HEK293 (cell line): ENCODE measurements at regions not wholly inside any gene's neighbourhood (a gene's known extent, or its start where the extent isn't known, plus 50 kb on each side); places are given as distances from the start of the nearest gene placed in this dataset.

Source experiments
- CTCF ChIA-PET: fragments of 350-600 bp; formaldehyde crosslinking; extraction: SDS; loops from one replicate; lab custom pipeline; 2021; ENCODE audit warnings: antibody characterized with exemption; lab: Yijun Ruan, JAX
- POLR2A ChIA-PET: fragments of 300-600 bp; formaldehyde crosslinking; extraction: SDS; loops from one replicate; lab custom pipeline; 2020; ENCODE audit warnings: antibody characterized with exemption, inconsistent platforms; lab: Yijun Ruan, JAX
- H3K27ac ChIP-seq: fragments of 200-500 bp; sonication (Bioruptor generic); 2 replicates; pipeline ENCODE4 v1.5.1; 2014; ENCODE audit warnings: low read depth, low read length, control low read depth, inconsistent platforms; ENCODE audit errors: extremely low read depth
- H3K36me3 ChIP-seq, 2 experiments: fragments of 200-500 bp in 1 of 2; sonication (Bioruptor generic) in 1 of 2; 1 replicate in 1 of 2; 2 replicates in 1 of 2; pipeline ENCODE4 v1.5.1; 2014 to 2017; ENCODE audit warnings: inconsistent platforms in 2 of 2, low read length in 2 of 2; ENCODE audit not compliant: control insufficient read depth in 2 of 2, insufficient read depth in 1 of 2
- H3K4me1 ChIP-seq: fragments of 200-500 bp; sonication (Bioruptor generic); 2 replicates; pipeline ENCODE4 v1.5.1; 2014; ENCODE audit warnings: mild to moderate bottlenecking, low read length, inconsistent platforms; ENCODE audit not compliant: control insufficient read depth, insufficient read depth
- H3K4me3 ChIP-seq: 2 replicates; pipeline ENCODE4 v1.5.1; 2011; ENCODE audit warnings: low read depth, mild to moderate bottlenecking, control low read depth, low read length, moderate library complexity
- H3K9me3 ChIP-seq: fragments of 200-500 bp; sonication (Bioruptor generic); 2 replicates; pipeline ENCODE4 v1.5.1; 2014; ENCODE audit warnings: low read depth, low read length, inconsistent platforms; ENCODE audit not compliant: control insufficient read depth, insufficient read depth
- GLIS2 ChIP-seq: fragments of 450-650 bp; formaldehyde crosslinking; IDR thresholded peaks from 2 replicates; pipeline ENCODE4 v1.5.1; 2016; ENCODE audit warnings: missing biosample characterization, missing genetic modification characterization
- MZF1 ChIP-seq: fragments of 450-650 bp; formaldehyde crosslinking; IDR thresholded peaks from 2 replicates; pipeline ENCODE4 v1.5.1; 2017; ENCODE audit warnings: missing biosample characterization, missing genetic modification characterization, borderline replicate concordance
- SP2 ChIP-seq: fragments of 450-650 bp; formaldehyde crosslinking; IDR thresholded peaks from 2 replicates; pipeline ENCODE4 v1.5.1; 2016; ENCODE audit warnings: missing biosample characterization, missing genetic modification characterization
- ZNF146 ChIP-seq: fragments of 450-650 bp; formaldehyde crosslinking; IDR thresholded peaks from 2 replicates; pipeline ENCODE4 v1.5.1; 2016; ENCODE audit warnings: missing biosample characterization, missing genetic modification characterization
- ZNF221 ChIP-seq: fragments of 450-650 bp; formaldehyde crosslinking; IDR thresholded peaks from 2 replicates; pipeline ENCODE4 v1.5.1; 2017; ENCODE audit warnings: missing biosample characterization, missing genetic modification characterization, borderline replicate concordance
- ZNF274 ChIP-seq, 2 experiments: fragments of 200-500 bp in 1 of 2; fragments of 450-650 bp in 1 of 2; sonication (Bioruptor generic) in 1 of 2; formaldehyde crosslinking in 1 of 2; IDR thresholded peaks; 2 replicates each; pipeline versions ENCODE4 v1.5.1 to v1.6.1; 2014 to 2016; ENCODE audit warnings: borderline replicate concordance in 1 of 2, inconsistent platforms in 1 of 2, low read length in 1 of 2, missing biosample characterization in 1 of 2, missing genetic modification characterization in 1 of 2
- ZNF514 ChIP-seq: fragments of 450-650 bp; formaldehyde crosslinking; IDR thresholded peaks from 2 replicates; pipeline ENCODE4 v1.5.1; 2016; ENCODE audit warnings: missing biosample characterization, missing genetic modification characterization
- ZNF558 ChIP-seq: fragments of 450-650 bp; formaldehyde crosslinking; IDR thresholded peaks from 2 replicates; pipeline ENCODE4 v1.5.1; 2016; ENCODE audit warnings: missing biosample characterization, missing genetic modification characterization
- ZNF626 ChIP-seq: fragments of 450-650 bp; sonication (Bioruptor Pico); formaldehyde crosslinking; IDR thresholded peaks from 2 replicates; pipeline ENCODE4 v1.5.1; 2018; ENCODE audit warnings: missing biosample characterization, missing genetic modification characterization, inconsistent platforms
- ZNF791 ChIP-seq: fragments of 450-650 bp; formaldehyde crosslinking; IDR thresholded peaks from 2 replicates; pipeline ENCODE4 v1.5.1; 2016; ENCODE audit warnings: missing biosample characterization, missing genetic modification characterization
- ZSCAN23 ChIP-seq: fragments of 450-650 bp; formaldehyde crosslinking; IDR thresholded peaks from 2 replicates; pipeline ENCODE4 v1.5.1; 2016; ENCODE audit warnings: missing biosample characterization, missing genetic modification characterization
- ZSCAN30 ChIP-seq: fragments of 450-650 bp; IDR thresholded peaks from 2 replicates; pipeline ENCODE4 v1.5.1; 2018; ENCODE audit warnings: missing biosample characterization, mild to moderate bottlenecking, missing genetic modification characterization, moderate library complexity
- TF ChIP-seq, protein P1 (sequence below): fragments of 450-650 bp; formaldehyde crosslinking; IDR thresholded peaks from 2 replicates; pipeline ENCODE4 v1.5.1; 2017; ENCODE audit warnings: missing biosample characterization, mild to moderate bottlenecking, missing genetic modification characterization, moderate library complexity
- TF ChIP-seq, protein P2 (sequence below): fragments of 450-650 bp; formaldehyde crosslinking; IDR thresholded peaks from 2 replicates; pipeline ENCODE4 v1.5.1; 2016; ENCODE audit warnings: missing biosample characterization, missing genetic modification characterization
- TF ChIP-seq, protein P3 (sequence below): fragments of 450-650 bp; formaldehyde crosslinking; IDR thresholded peaks from 2 replicates; pipeline ENCODE4 v1.5.1; 2016; ENCODE audit warnings: missing biosample characterization, missing genetic modification characterization
- TF ChIP-seq, protein P4 (sequence below): fragments of 450-650 bp; formaldehyde crosslinking; IDR thresholded peaks from 2 replicates; pipeline ENCODE4 v1.5.1; 2016; ENCODE audit warnings: missing biosample characterization, missing genetic modification characterization
- TF ChIP-seq, protein P5 (sequence below): fragments of 450-650 bp; formaldehyde crosslinking; IDR thresholded peaks from 2 replicates; pipeline ENCODE4; 2016; ENCODE audit warnings: missing biosample characterization, missing genetic modification characterization
- TF ChIP-seq, protein P6 (sequence below): fragments of 450-650 bp; formaldehyde crosslinking; IDR thresholded peaks from 2 replicates; pipeline ENCODE4 v1.5.1; 2016; ENCODE audit warnings: missing biosample characterization, missing genetic modification characterization, borderline replicate concordance
- TF ChIP-seq, protein P7 (sequence below): fragments of 450-650 bp; formaldehyde crosslinking; IDR thresholded peaks from 2 replicates; pipeline ENCODE4 v1.5.1; 2016; ENCODE audit warnings: missing biosample characterization, missing genetic modification characterization

DNA sequence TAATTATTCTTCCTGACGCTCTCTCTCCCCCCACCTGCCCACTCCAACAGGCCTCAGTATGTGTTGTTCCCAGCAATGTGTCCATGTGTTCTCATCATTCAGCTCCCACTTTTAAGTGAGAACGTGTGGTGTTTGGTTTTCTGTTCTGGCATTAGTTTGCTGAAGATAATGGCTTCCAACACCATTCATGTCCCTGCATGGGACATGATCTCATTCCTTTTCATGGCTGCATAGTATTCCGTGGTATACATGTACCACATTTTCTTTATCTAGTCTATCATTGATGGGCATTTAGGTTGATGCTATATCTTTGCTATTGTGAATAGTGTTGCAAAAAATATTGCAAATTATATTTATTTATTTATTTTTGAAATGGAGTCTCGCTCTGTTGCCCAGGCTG is 258.0 kb downstream of the TFAP2A start:
- Histone ChIP-seq H3K27ac (no peak overlapping the region), H3K36me3 (no peaks in the 10 kb centered on the region), H3K4me3 (no peak overlapping the region), H3K9me3 (no peaks in the 10 kb centered on the region), H3K4me1 (no peaks in the 10 kb centered on the region)
- ChIA-PET POLR2A (interaction anchor here (0.5 kb wide), 1 partner anchor 188 kb away, joined by 3 read pairs; no protein-coding TSS in a partner anchor), CTCF (interaction anchor here (0.6 kb wide), 1 partner anchor 74 kb away, joined by 3 read pairs; no protein-coding TSS in a partner anchor)
- TF ChIP-seq ZNF626 (tag by site-specific recombination) (no peak), ZSCAN23 (no peak), ZNF146 (tag by site-specific recombination) (peak; percentile 96), MZF1 (tag by site-specific recombination) (no peak), ZNF514 (tag by site-specific recombination) (no peak), ZNF791 (tag by site-specific recombination) (no peak)
- TF ChIP-seq, protein P1, sequence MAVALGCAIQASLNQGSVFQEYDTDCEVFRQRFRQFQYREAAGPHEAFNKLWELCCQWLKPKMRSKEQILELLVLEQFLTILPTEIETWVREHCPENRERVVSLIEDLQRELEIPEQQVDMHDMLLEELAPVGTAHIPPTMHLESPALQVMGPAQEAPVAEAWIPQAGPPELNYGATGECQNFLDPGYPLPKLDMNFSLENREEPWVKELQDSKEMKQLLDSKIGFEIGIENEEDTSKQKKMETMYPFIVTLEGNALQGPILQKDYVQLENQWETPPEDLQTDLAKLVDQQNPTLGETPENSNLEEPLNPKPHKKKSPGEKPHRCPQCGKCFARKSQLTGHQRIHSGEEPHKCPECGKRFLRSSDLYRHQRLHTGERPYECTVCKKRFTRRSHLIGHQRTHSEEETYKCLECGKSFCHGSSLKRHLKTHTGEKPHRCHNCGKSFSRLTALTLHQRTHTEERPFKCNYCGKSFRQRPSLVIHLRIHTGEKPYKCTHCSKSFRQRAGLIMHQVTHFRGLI (tag by site-specific recombination) = no peak
- TF ChIP-seq, protein P2, sequence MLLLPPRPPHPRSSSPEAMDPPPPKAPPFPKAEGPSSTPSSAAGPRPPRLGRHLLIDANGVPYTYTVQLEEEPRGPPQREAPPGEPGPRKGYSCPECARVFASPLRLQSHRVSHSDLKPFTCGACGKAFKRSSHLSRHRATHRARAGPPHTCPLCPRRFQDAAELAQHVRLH = 0 out of 2 replicates have a peak, but pooled peaks have one; percentile 19

DNA sequence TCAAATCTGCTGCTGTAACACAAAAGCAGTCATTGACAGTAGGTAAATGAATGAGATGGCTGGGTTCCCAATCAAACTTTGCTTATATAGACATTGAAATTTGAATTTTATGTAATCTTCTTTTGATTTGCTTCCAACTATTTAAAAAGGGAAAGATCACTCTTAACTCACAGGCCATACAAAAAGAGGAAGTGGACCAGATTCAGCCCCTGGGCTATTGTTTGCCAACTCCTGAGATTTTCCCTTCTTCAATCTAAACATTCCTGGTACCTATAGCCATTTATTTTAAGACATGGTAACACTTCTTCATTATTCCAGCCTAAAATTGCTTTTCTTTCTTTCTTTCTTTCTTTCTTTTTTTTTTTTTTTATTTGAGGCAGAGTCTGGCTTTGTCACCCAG is 260.6 kb downstream of the TFAP2A start:
- no peaks in the 10 kb centered on the region for H3K4me1 ChIP-seq
- ChIA-PET CTCF (no interaction called here), POLR2A (no interaction called here)
- no peak overlapping the region for H3K27ac ChIP-seq
- TF ChIP-seq, protein P3, sequence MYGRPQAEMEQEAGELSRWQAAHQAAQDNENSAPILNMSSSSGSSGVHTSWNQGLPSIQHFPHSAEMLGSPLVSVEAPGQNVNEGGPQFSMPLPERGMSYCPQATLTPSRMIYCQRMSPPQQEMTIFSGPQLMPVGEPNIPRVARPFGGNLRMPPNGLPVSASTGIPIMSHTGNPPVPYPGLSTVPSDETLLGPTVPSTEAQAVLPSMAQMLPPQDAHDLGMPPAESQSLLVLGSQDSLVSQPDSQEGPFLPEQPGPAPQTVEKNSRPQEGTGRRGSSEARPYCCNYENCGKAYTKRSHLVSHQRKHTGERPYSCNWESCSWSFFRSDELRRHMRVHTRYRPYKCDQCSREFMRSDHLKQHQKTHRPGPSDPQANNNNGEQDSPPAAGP (tag by site-specific recombination) = no peak
- TF ChIP-seq, protein P4, sequence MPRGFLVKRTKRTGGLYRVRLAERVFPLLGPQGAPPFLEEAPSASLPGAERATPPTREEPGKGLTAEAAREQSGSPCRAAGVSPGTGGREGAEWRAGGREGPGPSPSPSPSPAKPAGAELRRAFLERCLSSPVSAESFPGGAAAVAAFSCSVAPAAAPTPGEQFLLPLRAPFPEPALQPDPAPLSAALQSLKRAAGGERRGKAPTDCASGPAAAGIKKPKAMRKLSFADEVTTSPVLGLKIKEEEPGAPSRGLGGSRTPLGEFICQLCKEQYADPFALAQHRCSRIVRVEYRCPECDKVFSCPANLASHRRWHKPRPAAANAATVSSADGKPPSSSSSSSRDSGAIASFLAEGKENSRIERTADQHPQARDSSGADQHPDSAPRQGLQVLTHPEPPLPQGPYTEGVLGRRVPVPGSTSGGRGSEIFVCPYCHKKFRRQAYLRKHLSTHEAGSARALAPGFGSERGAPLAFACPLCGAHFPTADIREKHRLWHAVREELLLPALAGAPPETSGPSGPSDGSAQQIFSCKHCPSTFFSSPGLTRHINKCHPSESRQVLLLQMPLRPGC (tag by site-specific recombination) = no peak
- TF ChIP-seq ZNF274 (IDR thresholded peaks at IDR 0.05; ENCODE audit: low read length) = no peak
- no peak for TF ChIP-seq ZNF274 (tag by site-specific recombination; IDR thresholded peaks at IDR 0.05; ENCODE audit: borderline replicate concordance)
- TF ChIP-seq, protein P5, sequence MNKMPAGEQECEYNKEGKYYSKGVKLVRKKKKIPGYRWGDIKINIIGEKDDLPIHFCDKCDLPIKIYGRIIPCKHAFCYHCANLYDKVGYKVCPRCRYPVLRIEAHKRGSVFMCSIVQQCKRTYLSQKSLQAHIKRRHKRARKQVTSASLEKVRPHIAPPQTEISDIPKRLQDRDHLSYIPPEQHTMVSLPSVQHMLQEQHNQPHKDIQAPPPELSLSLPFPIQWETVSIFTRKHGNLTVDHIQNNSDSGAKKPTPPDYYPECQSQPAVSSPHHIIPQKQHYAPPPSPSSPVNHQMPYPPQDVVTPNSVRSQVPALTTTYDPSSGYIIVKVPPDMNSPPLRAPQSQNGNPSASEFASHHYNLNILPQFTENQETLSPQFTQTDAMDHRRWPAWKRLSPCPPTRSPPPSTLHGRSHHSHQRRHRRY (tag by site-specific recombination) = no peak
- TF ChIP-seq GLIS2 (tag by site-specific recombination) = no peak
- TF ChIP-seq ZNF221 (tag by site-specific recombination) = no peak
- no peak for TF ChIP-seq ZSCAN30 (tag by site-specific recombination)
- TF ChIP-seq, protein P6, sequence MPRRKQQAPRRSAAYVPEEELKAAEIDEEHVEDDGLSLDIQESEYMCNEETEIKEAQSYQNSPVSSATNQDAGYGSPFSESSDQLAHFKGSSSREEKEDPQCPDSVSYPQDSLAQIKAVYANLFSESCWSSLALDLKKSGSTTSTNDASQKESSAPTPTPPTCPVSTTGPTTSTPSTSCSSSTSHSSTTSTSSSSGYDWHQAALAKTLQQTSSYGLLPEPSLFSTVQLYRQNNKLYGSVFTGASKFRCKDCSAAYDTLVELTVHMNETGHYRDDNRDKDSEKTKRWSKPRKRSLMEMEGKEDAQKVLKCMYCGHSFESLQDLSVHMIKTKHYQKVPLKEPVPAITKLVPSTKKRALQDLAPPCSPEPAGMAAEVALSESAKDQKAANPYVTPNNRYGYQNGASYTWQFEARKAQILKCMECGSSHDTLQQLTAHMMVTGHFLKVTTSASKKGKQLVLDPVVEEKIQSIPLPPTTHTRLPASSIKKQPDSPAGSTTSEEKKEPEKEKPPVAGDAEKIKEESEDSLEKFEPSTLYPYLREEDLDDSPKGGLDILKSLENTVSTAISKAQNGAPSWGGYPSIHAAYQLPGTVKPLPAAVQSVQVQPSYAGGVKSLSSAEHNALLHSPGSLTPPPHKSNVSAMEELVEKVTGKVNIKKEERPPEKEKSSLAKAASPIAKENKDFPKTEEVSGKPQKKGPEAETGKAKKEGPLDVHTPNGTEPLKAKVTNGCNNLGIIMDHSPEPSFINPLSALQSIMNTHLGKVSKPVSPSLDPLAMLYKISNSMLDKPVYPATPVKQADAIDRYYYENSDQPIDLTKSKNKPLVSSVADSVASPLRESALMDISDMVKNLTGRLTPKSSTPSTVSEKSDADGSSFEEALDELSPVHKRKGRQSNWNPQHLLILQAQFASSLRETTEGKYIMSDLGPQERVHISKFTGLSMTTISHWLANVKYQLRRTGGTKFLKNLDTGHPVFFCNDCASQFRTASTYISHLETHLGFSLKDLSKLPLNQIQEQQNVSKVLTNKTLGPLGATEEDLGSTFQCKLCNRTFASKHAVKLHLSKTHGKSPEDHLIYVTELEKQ = no peak
- no peak for TF ChIP-seq SP2 (tag by site-specific recombination)
- TF ChIP-seq ZNF558 (tag by site-specific recombination) = no peak
- TF ChIP-seq, protein P7, sequence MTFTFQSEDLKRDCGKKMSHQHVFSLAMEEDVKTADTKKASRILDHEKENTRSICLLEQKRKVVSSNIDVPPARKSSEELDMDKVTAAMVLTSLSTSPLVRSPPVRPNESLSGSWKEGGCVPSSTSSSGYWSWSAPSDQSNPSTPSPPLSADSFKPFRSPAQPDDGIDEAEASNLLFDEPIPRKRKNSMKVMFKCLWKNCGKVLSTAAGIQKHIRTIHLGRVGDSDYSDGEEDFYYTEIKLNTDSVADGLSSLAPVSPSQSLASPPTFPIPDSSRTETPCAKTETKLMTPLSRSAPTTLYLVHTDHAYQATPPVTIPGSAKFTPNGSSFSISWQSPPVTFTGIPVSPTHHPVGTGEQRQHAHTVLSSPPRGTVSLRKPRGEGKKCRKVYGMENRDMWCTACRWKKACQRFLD = no peak
- H3K36me3 ChIP-seq = no peaks in the 10 kb centered on the region
- no peaks in the 10 kb centered on the region for H3K9me3 ChIP-seq
- no peak overlapping the region for H3K4me3 ChIP-seq
